ENCODE measurements at regions not wholly inside any gene's neighbourhood (a gene's known extent, or its start where the extent isn't known, plus 50 kb on each side); places are given as distances from the start of the nearest gene placed in this dataset.

DNA sequence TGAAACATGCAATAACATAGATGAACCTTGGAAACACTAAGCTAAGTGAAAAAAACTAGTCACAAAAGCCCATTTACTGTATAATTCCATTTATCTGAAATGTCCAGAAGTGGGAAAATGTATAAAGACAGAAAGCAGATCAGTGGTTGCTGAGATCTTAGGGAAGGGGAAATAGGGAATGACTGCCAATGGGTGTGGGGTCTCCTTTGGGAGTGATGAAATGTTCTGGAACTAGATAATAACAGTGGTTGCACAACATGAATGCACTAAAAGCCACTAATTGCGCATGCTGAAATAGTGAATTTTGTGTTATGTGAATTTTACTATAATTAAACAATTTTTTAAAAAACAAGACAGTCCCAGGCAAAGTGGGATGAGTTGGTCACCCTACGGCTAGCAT lies 472.8 kb downstream of the CCDC171 start:
- no peak for DNase-seq

- DNase-seq: no peak
These were observed 474.0 kb downstream of the CCDC171 start for GRCh38 chr9:16026886-16027285.

- DNase-seq: no peak
These were observed 475.7 kb downstream of the CCDC171 start for GRCh38 chr9:16028548-16028947.

DNA sequence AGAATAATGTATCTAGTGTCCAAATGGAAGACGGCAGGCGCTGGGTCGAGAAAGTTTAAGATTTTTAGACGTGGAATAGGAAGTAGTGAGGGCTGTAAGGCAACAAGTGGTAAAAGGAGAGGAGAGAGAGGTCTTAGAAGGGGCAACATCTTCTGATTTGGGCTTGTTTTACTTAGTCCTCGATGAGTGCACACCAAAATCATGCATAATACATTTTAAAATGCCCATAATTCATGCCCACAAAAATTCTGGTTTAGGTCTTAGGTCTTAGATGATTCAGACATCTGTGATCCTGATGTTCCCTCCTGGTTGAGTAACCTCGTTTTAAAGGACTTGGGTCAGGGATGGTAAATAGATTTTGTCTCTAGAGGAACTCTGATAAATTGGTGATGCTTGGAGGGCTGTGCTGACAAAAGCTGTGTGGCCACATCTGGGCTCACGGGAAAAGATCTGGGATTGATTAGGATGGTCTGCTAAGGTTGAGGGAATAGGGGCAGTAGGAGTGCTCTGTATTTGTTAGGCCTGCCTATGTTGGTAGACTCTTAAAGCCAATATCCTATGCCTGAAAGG lies 476.3 kb downstream of the CCDC171 start:
- DNase-seq: no peak

DNA sequence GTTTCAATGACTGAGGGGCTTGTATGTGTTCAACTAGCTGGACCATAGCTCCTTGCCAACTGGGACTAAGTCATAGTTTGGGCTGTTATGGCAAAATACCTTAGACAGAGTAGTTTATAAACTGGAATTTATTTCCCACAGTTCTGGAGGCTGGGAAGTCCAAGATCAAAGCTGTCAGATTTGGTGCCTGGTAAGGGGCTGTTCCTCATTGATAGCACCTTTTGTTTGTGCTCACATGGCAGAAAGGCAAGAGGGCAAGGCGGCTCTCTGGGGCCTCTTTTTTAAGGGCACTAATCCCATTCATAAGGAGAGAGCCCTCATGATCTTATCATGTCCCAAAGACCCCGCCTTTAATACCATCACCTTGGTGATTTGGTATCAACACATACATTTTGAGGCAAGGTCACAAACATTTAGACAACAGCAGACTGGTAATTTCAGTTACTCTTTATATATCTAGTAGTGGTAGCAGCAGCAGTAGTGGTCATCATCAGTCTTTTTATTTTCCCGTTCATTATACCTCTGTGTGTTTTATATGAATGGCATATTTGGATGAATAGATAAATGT lies 477.0 kb downstream of the CCDC171 start:
- DNase-seq: no peak

- no peak for DNase-seq
These were observed 477.8 kb downstream of the CCDC171 start for GRCh38 chr9:16030528-16031185.

DNA sequence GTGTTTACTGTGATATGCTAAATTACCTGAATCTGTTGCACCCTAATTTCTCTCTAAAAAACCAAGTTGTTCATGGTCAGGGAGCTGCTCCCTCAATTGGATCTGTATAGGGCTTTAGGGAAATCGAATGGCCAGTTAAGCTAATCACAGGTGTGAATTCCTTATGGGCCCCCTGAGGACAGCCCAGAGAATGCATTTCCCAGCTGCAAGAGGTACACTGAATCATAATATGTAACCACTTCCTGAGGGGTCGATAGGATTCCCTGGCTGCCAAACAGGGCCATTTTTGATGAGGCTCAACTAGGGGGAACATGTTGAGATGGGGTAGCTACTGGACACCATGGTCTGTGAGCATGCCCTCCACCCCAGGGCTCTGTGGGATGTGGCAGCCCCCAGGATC lies 478.6 kb downstream of the CCDC171 start:
- no peak for DNase-seq

DNA sequence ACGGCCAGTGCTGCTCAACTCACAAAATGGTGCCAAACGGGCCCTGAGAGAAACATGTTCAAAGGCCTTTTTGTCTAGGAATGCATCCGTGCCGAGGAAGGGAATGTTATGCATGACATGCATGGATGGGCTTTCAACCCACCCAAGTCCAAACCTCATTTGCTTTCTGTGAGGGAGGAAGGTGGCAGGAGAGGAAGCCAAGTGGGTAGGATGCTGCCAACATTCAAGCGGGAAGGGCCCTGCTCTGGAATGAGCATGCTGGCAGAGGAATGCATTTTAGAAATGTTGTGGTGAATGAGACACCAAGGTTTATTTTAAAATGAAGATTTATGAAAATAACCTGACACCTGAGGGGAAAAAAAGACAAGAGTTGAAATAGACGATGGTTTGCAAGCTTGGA lies 479.1 kb downstream of the CCDC171 start:
- DNase-seq: no peak

DNA sequence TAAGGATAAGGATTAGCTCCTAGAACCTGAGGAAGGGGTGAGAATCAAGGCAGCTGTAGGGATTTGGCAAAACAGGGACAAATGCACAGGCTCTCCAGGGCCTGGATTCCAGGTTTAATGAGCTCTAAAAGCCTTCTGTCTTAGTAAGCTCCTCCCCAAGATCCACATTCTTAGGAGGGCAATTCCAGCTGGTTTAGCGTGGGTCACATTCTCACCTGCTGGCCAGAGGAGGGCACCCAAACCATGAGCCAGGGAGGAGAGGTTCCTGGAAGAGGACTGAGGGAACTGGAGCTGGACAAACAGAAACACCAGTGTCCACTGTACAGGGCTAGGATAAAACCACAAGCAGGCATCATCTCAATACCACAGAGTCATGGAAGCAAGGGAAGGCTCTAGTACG lies 480.0 kb downstream of the CCDC171 start:
- DNase-seq: no peak

DNA sequence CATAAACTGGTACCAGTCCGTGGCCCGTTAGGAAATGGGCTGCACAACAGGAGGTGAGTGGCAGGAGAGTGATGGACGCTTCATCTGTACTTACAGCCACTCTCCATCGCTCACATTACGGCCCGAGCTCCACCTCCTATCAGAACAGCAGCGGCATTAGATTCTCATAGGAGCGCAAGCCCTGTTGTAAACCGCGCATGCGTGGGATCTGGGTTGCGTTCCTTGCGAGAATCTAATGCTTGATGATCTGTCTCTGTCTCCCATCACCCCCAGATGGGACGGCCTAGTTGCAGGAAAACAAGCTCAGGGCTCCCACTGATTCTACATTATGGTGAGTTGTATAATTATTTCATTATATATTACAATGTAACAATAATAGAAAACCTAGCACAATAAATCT lies 480.4 kb downstream of the CCDC171 start:
- DNase-seq: no peak

DNA sequence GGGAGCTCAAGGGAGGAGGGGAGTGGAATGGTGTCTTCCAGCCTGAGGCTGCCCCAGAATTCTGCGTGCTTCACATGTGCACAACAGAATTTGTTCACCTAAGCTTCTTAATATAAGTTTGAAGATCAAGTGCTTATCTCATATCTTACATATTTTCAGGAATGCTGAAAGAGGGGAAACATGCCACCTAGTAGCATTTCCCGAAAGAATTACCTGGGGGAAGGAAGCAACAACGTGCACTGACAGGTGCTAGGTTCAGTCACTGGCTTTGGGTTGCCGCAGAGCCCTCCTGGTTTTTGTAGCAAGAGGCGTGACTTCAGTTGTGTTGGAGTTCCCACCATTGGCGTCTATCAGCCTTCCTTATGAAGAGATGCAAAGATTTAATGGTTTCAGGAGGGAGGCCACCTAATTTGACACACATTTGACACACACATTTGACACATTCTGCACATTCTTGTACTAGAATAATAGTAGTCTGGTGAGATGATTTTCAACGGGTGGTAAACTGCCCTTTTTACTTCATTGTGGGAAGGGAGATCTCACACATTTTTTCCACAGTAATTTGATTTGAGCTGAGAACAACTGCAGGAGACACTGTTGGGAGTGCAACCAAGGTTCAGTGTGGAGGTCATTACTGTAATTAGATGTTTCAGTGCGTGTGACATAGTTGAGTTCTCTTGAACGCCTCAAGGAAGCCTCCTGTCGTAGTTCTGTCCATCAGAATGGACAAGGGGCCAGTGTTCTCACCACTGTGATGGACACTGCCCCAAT lies 481.3 kb downstream of the CCDC171 start:
- no peak for DNase-seq

DNA sequence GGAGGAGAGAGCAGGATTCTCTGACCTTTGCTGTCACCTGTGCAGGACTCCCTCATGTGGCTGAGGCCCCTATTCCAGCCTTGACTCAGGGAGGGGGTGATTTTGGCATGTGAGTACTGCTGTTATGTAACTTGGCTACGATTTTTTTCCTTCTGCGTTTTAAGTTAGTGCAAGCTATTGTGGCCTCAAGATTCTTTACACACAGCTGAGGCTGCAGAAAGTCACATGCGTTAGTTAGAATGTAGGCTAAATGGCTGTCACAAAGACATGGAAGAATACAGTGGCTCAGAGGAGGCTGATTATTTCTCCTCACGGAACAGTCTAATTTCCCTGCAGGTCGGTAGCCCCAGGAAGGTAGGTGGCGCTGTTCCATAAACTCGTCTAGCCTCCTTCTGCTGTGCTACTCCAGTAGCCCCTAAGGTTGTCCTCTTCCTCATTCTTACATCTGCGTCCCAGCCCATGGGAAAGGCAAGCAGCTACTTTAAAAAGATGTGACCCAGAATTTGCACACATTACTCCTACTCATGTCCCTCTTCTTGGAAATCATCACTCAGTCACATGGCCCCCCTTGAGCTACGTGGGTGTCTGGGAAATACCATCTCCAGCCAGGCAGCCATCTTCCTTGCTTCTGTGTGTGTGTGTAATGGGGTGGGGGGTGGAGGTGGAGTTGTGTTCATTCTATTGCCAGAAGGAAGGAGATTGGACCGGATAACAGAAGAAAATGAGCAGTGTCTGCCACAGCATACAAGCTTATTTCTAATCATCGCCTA lies 486.6 kb downstream of the CCDC171 start:
- no peak for DNase-seq

DNA sequence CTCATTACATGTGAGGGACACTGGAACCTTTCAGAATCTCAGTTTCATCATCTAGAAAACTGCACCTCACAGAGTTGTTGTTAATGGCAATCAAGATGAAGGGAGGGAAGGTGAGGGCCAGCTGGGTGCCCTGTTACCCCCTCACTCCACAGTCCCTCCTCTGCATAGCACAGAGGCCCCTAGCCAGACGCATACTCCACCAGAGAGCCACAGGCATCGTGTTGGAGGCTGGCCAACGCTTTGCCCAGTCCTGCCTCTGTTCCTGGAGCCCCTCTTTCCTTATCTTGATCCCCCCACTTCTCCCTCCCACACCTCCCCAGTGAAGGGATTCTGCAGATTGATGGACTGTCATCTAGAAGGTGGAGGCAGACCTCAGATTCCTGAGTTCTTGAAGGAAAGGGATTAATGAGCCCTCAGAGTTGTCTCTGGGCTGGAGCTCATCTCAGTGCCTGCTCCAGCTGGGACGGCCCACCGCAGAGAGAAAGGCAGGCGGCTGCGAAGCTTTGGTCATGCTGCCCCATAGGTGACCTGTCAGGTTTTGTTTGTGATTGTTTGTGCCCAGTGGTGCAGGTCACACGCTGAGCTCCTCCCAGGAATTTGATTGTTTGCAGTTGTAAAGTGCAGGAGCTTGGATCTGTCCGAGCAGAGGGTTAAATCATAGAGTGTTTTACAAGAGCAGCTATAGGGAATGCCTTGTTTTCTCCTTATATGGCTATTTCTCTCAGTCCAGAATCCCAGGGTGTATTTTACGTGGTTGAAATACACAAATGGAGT lies 487.3 kb downstream of the CCDC171 start:
- DNase-seq: no peak

GRCh38 chr9:16043756-16044578 lies 491.1 kb downstream of the CCDC171 start:
- no peak for DNase-seq

GRCh38 chr9:16044579-16044881 lies 491.7 kb downstream of the CCDC171 start:
- DNase-seq: no peak

DNA sequence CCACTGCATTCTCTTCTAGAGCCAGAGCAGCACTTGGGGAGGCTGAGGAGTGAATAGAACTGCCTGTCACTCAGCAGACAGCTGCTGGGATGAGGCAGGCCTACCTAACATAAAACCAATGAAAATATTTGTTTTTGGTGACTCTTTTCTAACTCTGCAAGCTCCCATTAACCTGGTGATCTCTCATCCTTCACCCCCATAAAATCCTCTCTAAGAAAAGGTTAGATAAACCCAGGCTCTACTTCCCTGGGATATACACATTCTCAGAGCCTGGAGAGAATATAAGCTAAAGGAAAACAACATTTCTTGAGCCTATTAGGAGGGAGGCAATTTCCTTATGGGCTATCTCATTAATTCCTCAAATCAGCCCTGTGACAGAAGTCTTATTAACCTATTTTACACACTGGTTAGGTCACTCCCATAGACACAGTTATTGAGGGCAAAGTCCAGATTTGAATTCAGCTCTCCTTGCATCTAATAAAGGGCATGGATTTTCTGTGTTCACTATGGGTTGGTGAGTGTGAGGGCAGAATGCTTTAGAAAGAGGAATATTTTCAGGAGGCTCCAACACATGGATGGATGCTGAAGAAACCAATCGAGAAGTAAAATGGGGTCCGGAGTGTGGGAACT lies 492.9 kb downstream of the CCDC171 start:
- DNase-seq: no peak

- no peak for DNase-seq
These were observed 493.9 kb downstream of the CCDC171 start for GRCh38 chr9:16046713-16047112.

- DNase-seq: no peak
These were observed 495.3 kb downstream of the CCDC171 start for GRCh38 chr9:16048129-16048528.

DNA sequence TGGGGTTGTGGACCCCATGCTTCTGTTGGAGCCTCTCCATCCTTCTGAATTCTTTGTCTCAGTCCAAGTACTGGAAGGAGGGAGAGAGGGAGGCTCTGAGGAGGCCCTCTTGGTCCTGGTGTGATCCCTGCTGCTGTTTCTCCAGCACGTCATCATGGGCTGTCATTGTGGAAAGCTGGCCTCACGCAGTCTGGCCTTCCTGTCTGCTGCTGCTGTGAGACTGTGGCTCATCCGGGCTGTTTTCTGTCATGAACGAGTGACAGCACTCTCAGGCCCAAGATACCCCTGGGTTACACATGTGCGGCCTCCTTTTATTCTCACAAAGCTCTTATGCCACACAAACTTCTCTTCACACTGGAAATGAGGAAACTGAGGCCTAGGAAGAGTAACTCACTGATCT lies 499.3 kb downstream of the CCDC171 start:
- no peak for DNase-seq

- DNase-seq: no peak
These were observed 500.1 kb downstream of the CCDC171 start for GRCh38 chr9:16052757-16053530.
